SU-DHL-6 (cell line): ENCODE measurements at regions not wholly inside any gene's neighbourhood (a gene's known extent, or its start where the extent isn't known, plus 50 kb on each side); places are given as distances from the start of the nearest gene placed in this dataset.

ENCODE experiments used
- H2AFZ ChIP-seq: fragments of 200-600 bp; sonication (generic); 2 replicates; pipeline ENCODE4 v1.6.1; 2014; ENCODE audit warnings: low read depth, mild to moderate bottlenecking, moderate library complexity, mixed read lengths, antibody characterized with exemption, low read length; ENCODE audit not compliant: severe bottlenecking
- H3F3A ChIP-seq: fragments of 200-600 bp; shearing (Covaris generic); 2 replicates; pipeline ENCODE4 v1.6.0; 2016; ENCODE audit warnings: antibody characterized with exemption, mild to moderate bottlenecking; ENCODE audit not compliant: insufficient read depth
- H3K27ac ChIP-seq: fragments of 200-600 bp; sonication (generic); 2 replicates; pipeline ENCODE4 v1.5.1; 2016; ENCODE audit warnings: low read depth, mild to moderate bottlenecking, low read length, moderate library complexity, mixed read lengths
- H3K27me3 ChIP-seq: fragments of 200-600 bp; sonication (generic), shearing (Covaris generic); 2 replicates; pipeline ENCODE4 v1.6.0; 2014; ENCODE audit warnings: mild to moderate bottlenecking, low read length
- H3K36me3 ChIP-seq: fragments of 200-600 bp; sonication (generic); 2 replicates; pipeline ENCODE4 v1.6.1; 2014; ENCODE audit warnings: mild to moderate bottlenecking, low read length, mixed read lengths
- H3K4me2 ChIP-seq: fragments of 300-600, 200-600 bp; shearing (Covaris generic), sonication (generic); 2 replicates; pipeline ENCODE4 v1.6.0; 2014; ENCODE audit warnings: low read length, low read depth, mild to moderate bottlenecking; ENCODE audit not compliant: poor library complexity, severe bottlenecking
- H3K4me3 ChIP-seq: fragments of 200-600 bp; sonication (generic); 2 replicates; pipeline ENCODE4 v1.5.1; 2014; ENCODE audit warnings: antibody characterized with exemption, low read length, mild to moderate bottlenecking, mixed read lengths; ENCODE audit not compliant: insufficient read depth, poor library complexity, severe bottlenecking
- H3K79me2 ChIP-seq: fragments of 200-600 bp; sonication (generic); 2 replicates; pipeline ENCODE4 v1.6.1; 2014; ENCODE audit warnings: mild to moderate bottlenecking, low read length, moderate library complexity; ENCODE audit not compliant: insufficient read depth
- H3K9ac ChIP-seq: fragments of 200-600 bp; sonication (generic); 2 replicates; pipeline ENCODE4 v1.7.0; 2014; ENCODE audit warnings: mild to moderate bottlenecking, low read length
- H3K9me2 ChIP-seq: fragments of 200-600 bp; sonication (generic); replicated peaks from 2 replicates; pipeline ENCODE4 v1.6.1; 2014; ENCODE audit warnings: low read length; ENCODE audit not compliant: insufficient read depth
- H3K9me3 ChIP-seq: fragments of 200-600 bp; sonication (generic); 2 replicates; pipeline ENCODE4 v1.6.1; 2014; ENCODE audit warnings: low read length, mixed read lengths; ENCODE audit not compliant: insufficient read depth
- H4K20me1 ChIP-seq: fragments of 200-600 bp; sonication (generic); 2 replicates; pipeline ENCODE4 v1.6.1; 2014; ENCODE audit warnings: low read depth, mild to moderate bottlenecking, antibody characterized with exemption, low read length, moderate library complexity, mixed read lengths
- EZH2phosphoT487 ChIP-seq: fragments of 200-600 bp; sonication (generic), shearing (Covaris generic); conservative IDR thresholded peaks from 2 replicates; pipeline ENCODE4 v1.6.1; 2018; ENCODE audit warnings: mild to moderate bottlenecking, antibody characterized with exemption, low read length, moderate library complexity, mixed read lengths
- TF ChIP-seq, protein P1 (sequence below): fragments of 200-600 bp; sonication (generic); IDR thresholded peaks from one replicate; pipeline ENCODE4 v1.5.1; 2017; ENCODE audit warnings: antibody characterized with exemption, mild to moderate bottlenecking, low read length, moderate library complexity; ENCODE audit not compliant: insufficient read depth, poor library complexity, severe bottlenecking

DNA sequence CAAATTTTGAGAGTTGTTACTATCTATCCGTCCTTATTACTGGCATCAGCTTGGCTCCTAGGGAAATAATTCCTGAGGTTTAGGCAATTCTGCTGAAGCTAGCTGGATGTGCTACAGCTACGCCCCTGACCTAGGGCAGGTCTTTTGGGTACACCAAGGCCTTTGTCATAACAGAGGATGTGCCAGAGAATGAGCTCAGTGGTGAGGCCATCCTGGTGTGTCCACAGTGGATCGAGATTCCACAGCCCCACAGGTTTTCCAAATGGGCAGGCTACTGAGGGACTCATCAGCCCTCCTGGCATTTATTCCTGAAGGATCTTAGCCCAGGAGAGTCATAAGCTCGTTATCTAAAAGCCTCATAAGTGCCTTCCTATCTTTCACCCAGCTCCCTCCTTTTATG, 475.2 kb upstream of the USP24 start:
- TF ChIP-seq EZH2phosphoT487: no peak
- TF ChIP-seq, protein P1, sequence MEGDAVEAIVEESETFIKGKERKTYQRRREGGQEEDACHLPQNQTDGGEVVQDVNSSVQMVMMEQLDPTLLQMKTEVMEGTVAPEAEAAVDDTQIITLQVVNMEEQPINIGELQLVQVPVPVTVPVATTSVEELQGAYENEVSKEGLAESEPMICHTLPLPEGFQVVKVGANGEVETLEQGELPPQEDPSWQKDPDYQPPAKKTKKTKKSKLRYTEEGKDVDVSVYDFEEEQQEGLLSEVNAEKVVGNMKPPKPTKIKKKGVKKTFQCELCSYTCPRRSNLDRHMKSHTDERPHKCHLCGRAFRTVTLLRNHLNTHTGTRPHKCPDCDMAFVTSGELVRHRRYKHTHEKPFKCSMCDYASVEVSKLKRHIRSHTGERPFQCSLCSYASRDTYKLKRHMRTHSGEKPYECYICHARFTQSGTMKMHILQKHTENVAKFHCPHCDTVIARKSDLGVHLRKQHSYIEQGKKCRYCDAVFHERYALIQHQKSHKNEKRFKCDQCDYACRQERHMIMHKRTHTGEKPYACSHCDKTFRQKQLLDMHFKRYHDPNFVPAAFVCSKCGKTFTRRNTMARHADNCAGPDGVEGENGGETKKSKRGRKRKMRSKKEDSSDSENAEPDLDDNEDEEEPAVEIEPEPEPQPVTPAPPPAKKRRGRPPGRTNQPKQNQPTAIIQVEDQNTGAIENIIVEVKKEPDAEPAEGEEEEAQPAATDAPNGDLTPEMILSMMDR: no peak
- Histone ChIP-seq H3K36me3 (no peaks in the 10 kb centered on the region), H2AFZ (no peak overlapping the region)

DNA sequence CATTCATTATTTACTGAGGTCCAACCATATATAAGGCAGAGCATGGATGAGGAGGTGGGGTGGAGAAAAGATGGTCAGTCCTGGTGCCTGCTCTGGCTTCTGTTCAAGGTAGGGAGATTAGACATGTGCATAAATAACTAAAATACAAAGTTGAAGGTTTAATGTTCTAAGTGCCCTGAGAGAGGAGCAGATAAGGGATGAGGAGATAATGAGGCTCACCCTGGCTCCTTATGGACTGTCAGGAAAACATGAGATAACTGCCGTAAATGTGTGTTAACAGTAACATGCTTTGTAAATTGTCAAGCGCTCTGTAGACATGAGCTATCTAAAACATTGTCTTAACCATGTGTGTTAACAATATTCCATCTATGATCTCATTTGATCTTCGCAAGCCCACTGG, 474.6 kb upstream of the USP24 start:
- no peak overlapping the region for H2AFZ ChIP-seq
- no peaks in the 10 kb centered on the region for H3K79me2 ChIP-seq
- no peaks in the 10 kb centered on the region for H3F3A ChIP-seq
- no peaks in the 10 kb centered on the region for H3K9me2 ChIP-seq
- no peaks in the 10 kb centered on the region for H3K36me3 ChIP-seq
- no peak overlapping the region for H3K4me3 ChIP-seq
- no peaks in the 10 kb centered on the region for H3K9me3 ChIP-seq
- no peak for TF ChIP-seq EZH2phosphoT487
- TF ChIP-seq, protein P1: no peak
- H4K20me1 ChIP-seq: no peaks in the 10 kb centered on the region
- H3K9ac ChIP-seq: no peak overlapping the region
- H3K27me3 ChIP-seq: no peaks in the 10 kb centered on the region
- no peak overlapping the region for H3K27ac ChIP-seq
- H3K4me2 ChIP-seq: no peak overlapping the region

More for the DNA sequence above, 475.2 kb upstream of the USP24 start:
- no peak overlapping the region for H3K9ac ChIP-seq
- H3K4me2 ChIP-seq: no peak overlapping the region
- H3K27ac ChIP-seq: no peak overlapping the region
- no peak overlapping the region for H3K4me3 ChIP-seq
- H3K27me3 ChIP-seq: no peaks in the 10 kb centered on the region
- H3K79me2 ChIP-seq: no peaks in the 10 kb centered on the region
- H3F3A ChIP-seq: no peaks in the 10 kb centered on the region
- no peaks in the 10 kb centered on the region for H3K9me3 ChIP-seq
- no peaks in the 10 kb centered on the region for H4K20me1 ChIP-seq
- no peaks in the 10 kb centered on the region for H3K9me2 ChIP-seq

DNA sequence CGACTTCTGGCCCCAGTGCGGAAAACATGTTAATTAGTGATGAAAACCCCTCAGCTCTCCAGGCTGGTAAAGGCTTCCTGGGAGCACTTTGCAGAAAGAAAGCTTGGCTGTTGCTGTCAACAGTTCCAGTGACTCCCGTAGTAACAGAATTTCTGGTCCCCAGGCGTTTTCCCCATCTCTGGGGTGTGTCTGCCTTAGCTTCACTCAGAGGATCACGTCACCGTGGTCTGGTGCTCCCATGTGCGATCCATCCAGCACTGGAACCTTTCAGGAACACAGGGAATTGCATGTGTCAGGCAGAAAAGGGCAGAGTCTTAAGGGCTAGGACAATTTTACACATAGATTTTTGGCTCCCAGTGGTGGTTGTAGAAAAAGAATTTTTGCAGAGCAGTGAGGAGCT, 470.4 kb upstream of the USP24 start:
- Histone ChIP-seq H3K9me3 (no peaks in the 10 kb centered on the region), H3K79me2 (no peaks in the 10 kb centered on the region), H3K36me3 (no peaks in the 10 kb centered on the region), H3F3A (no peaks in the 10 kb centered on the region), H3K9ac (no peak overlapping the region), H3K4me2 (no peak overlapping the region), H4K20me1 (no peaks in the 10 kb centered on the region), H3K27ac (no peak overlapping the region), H3K4me3 (no peak overlapping the region), H3K27me3 (no peaks in the 10 kb centered on the region), H2AFZ (no peak overlapping the region), H3K9me2 (no peaks in the 10 kb centered on the region)
- TF ChIP-seq EZH2phosphoT487: no peak
- TF ChIP-seq, protein P1: no peak
